ENCODE measurements at regions not wholly inside any gene's neighbourhood (a gene's known extent, or its start where the extent isn't known, plus 50 kb on each side); places are given as distances from the start of the nearest gene placed in this dataset.
A peak's percentile ranks its signal among the peaks of the same experiment; 100 is the strongest.
"Not testable (repeated sequence)": the region's sequence is repeated elsewhere in the genome, so short reads cannot be mapped to it uniquely, and the experiment has no call there.

- DNase-seq (ENCODE audit: low spot score) = no peak
Observed at GRCh38 chr5:40453689-40454088, 226.0 kb upstream of the PTGER4 start.

DNA sequence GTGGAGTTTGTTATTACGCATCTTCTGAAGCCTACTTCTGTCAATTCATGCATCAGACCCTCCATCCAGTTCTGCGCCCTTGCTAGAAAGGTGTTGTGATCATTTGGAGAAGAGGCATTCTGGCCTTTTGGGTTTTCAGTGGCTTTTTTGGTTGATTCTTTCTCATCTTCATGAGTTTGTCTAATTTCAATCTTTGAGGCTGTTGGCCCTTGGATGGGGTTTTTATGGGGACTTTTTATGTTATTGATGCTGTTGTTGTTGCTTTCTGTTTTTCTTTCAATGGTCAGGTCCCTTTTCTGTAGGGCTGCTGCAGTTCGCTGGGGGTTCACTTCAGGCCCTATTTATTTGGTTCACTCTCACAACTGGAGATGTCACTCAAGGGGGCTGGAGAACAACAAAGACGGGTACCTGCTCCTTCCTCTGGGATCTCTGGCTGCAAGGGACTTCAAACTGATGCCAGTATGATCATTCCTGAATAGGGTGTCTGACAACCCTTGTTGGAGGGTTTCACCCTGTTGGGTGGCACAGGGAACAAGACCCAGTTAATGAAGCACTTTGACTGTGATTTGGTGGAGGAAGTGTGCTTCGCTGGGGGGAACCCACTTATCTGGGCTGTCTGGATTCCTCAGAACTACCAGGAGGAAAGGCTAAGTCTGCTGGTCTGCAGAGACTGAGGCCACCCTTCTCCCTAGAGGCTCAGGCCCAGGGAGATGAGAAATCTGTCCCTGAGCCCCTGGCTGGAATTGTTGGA lies 226.7 kb upstream of the PTGER4 start:
- DNase-seq (ENCODE audit: low spot score) = no peak

GRCh38 chr5:40447438-40447837 lies 232.3 kb upstream of the PTGER4 start:
- no peak for DNase-seq (ENCODE audit: low spot score)

DNA sequence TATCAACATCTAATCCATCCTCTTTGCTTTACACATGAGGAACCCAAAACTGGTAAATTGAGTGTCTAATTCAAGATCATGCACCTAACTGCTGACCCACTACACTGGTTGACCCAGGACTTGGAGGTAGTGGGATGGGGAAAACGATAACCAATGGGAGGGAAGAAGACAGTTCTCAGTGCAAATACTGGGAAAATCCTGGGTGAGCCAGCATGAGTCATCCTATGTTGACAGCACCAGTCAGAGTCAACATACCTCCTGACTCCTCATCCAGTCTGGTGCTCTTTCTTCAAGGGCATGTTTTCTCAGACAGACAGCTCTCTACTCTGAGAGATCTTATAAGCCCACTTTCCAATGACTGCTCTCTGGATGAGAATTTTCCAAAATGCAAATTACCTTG lies 232.8 kb upstream of the PTGER4 start:
- no peak for DNase-seq (ENCODE audit: low spot score)

DNA sequence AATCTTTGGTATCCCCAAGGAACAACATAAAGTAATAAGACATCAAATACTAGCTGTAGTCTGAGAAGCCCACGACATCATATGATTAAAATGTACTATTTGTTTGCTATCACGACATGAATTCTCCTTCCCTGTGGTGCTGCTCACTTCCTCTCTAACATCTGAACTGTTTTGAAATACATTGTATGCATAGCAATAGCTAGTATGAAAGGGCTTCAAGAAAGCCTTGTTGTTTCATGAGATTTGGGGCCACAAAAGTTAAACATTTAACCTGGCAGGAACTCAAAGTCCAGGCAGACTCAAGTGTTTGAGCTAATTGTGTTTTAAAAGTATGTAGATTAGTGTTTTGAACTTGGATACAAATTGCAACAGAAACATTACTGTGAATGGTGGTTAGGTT lies 237.4 kb upstream of the PTGER4 start:
- no peak for DNase-seq (ENCODE audit: low spot score)

DNA sequence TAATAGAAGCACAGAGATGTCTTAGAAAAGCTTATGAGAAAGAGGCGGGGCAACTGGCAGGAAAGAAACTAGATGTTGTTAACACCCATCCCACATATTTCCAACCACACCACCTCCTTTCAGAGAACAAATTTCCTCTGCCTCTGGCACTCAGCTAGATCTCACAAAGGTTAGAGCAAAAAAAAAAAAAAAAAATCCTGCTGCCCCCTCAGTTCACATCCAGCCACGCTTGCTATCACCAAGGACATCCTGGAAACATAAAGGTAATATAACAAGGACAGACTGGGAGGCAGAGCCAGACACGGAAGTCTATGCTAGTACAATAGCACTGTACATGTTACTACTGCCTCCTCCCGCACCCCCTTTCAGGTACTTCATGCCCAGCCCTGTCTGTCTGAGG lies 238.0 kb upstream of the PTGER4 start:
- DNase-seq (ENCODE audit: low spot score) = no peak

- no peak for DNase-seq (ENCODE audit: low spot score)
Observed at GRCh38 chr5:40440746-40441145, 239.0 kb upstream of the PTGER4 start.

DNA sequence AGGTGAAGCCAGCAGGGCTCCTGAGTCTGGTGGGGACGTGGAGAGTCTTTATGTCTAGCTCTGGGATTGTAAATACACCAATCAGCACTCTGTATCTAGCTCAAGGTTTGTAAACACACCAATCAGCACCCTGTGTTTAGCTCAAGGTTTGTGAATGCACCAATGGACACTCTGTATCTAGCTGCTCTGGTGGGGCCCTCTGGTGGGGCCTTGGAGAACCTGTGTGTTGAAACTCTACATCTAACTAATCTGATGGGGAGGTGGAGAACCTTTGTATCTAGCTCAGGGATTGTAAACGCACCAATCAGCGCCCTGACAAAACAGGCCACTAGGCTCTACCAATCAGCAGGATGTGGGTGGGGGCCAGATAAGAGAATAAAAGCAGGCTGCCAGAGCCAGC lies 240.6 kb upstream of the PTGER4 start:
- DNase-seq (ENCODE audit: low spot score) = not testable (repeated sequence)

DNA sequence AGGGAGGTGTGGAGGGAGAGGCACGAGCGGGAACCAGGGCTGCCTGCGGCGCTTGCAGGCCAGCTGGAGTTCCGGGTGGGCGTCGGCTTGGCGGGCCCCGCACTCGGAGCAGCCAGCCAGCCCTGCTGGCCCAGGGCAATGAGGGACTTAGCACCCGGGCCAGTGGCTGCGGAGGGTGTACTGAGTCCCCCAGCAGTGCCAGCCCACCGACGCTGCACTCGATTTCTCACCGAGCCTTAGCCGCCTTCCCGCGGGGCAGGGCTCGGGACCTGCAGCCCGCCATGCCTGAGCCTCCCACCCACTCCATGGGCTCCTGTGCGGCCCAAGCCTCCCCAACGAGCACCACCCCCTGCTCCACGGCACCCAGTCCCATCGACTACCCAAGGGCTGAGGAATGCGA lies 241.1 kb upstream of the PTGER4 start:
- DNase-seq (ENCODE audit: low spot score) = not testable (repeated sequence)

DNA sequence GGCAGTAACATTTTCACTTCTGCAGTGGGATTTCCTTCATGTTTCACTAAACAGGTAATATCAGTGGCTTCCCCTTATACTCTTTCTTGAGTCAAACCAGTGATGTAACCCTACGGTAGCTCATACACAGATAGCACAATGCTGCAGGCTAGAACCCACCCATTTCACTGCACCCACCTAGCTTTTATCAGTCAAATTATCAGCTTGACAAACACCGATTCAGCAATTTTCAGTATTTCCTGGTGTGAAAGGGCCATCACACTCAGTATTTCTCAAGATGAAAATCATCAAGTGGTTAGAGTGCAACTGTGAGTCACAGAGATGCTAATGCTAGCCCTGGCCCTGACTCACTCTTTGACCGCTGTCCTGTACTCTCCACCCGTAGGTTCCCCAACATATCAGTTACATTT lies 242.3 kb upstream of the PTGER4 start:
- no peak for DNase-seq (ENCODE audit: low spot score)

GRCh38 chr5:40436535-40437237 lies 243.0 kb upstream of the PTGER4 start:
- no peak for DNase-seq (ENCODE audit: low spot score)

- not testable (repeated sequence) for DNase-seq (ENCODE audit: low spot score)
Observed at GRCh38 chr5:40435706-40436105, 244.0 kb upstream of the PTGER4 start.

DNA sequence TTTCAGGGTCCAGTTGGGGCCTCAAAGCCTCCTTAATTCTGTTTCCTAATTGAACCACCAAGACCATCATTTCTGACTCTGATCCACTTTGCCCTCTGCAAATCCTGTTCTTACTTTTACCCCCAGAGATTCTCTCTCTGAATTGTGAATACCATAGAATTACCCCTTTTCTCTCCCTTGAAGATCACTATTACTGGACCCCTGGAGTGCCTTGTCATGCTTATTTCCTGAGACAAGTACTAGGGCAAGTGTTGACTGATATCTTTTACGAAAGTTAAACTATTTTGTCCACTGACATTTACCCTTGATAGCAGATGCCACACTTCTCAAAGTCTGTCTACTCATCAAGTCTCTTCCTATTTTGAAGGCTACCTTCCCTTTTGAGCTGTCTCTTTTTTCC lies 246.9 kb upstream of the PTGER4 start:
- DNase-seq (ENCODE audit: low spot score) = no peak

- DNase-seq (ENCODE audit: low spot score) = no peak
Observed at GRCh38 chr5:40431734-40432133, 248.0 kb upstream of the PTGER4 start.

DNA sequence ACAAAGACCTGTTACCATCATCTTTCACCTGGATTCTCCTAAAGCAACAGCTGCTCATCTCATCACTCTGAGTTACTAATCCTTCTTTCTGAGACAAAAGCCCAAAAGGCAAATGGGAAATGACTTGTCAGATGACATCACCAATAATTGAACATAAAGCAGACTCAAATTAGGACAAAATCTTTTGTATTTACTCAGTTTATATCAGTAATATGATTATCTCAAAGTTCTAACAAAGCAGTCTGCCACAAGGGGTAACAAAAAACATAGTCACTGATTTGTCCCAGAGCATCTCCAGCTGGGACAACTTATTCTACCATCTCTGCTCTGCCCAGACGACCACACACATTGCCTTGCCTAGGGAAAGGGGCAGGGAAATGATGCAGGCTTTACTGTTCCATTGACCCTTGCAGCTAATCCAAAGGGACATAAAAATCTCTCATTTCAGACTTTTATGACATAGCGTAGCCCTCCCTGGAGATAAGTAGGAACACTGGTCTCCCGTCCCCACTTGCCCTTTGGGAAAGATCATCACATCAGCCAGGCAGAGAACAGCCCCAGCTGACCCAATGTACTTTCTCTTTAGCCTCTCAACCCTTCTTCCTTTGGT lies 249.5 kb upstream of the PTGER4 start:
- no peak for DNase-seq (ENCODE audit: low spot score)

GRCh38 chr5:40429258-40430100 lies 250.2 kb upstream of the PTGER4 start:
- peak; percentile 59 for DNase-seq (ENCODE audit: low spot score)

GRCh38 chr5:40428815-40429214 lies 250.9 kb upstream of the PTGER4 start:
- DNase-seq (ENCODE audit: low spot score) = no peak

GRCh38 chr5:40428126-40428525 lies 251.6 kb upstream of the PTGER4 start:
- DNase-seq (ENCODE audit: low spot score) = no peak

DNA sequence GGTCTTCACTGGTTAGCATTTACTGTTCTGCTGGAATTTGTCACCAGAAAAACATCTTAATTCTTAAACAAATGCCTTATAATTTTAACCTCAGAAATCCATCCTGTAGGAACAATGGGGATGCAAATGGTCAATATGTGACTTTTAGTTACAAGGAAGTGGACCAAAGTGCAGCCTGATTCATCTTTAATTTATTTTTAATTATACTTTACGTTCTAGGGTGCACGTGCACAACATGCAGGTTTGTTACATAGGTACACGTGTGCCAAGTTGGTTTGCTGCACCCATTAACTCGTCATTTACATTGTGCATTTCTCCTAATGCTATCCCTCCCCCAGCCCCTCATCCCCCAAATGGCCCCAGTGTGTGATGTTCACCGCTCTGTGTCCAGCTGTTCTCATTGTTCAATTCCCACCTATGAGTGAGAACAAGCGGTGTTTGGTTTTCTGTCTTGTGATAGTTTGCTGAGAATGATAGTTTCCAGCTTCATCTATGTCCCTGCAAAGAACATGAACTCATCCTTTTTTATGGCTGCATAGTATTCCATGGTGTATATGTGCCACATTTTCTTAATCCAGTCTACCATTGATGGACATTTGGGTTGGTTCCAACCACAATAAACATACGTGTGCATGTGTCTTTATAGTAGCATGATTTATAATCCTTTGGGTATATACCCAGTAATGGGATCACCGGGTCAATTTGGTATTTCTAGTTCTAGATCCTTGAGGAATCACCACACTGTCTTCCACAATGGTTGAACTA lies 262.5 kb upstream of the PTGER4 start:
- not testable (repeated sequence) for DNase-seq (ENCODE audit: low spot score)

GRCh38 chr5:40416588-40416987 lies 263.1 kb upstream of the PTGER4 start:
- no peak for DNase-seq (ENCODE audit: low spot score)

GRCh38 chr5:40416098-40416497 lies 263.6 kb upstream of the PTGER4 start:
- DNase-seq (ENCODE audit: low spot score) = no peak

All from umbilical cord (tissue), 1 donor.